ENCODE measurements at regions not wholly inside any gene's neighbourhood (a gene's known extent, or its start where the extent isn't known, plus 50 kb on each side); places are given as distances from the start of the nearest gene placed in this dataset.

DNA sequence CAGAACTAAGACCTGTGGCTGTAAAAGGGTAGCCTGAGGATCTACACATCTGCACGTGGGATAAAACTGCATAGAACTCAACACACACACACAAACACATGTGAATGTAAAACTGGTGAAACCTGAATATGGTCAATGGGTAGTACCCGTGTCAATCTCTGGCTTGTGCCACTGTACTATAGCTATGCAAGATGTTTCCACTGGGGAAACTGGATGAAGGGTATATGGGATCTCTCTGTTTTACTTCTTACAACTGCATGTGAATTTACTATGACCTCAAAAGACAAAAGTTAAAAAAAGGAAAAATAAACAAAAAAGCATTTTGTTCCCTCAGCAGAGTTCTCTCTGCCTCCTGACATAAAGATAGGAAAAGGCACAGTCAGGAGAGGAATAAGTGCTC lies 143.3 kb upstream of the LHX1 start:
- peaks cover 12% of the 10 kb centered on the region for H3K27me3 ChIP-seq (ENCODE audit: control insufficient read depth, insufficient read depth, low read length)
- no peak for TF ChIP-seq CTCF (IDR thresholded peaks at IDR 0.05; ENCODE audit: insufficient read depth, low read length, poor library complexity, severe bottlenecking)
- H3K36me3 ChIP-seq (ENCODE audit: control insufficient read depth, insufficient read depth, low read length) = no peaks in the 10 kb centered on the region
- no peak for DNase-seq (ENCODE audit: low read depth)
- H3K4me3 ChIP-seq (ENCODE audit: low read depth, low read length) = no peak overlapping the region

DNA sequence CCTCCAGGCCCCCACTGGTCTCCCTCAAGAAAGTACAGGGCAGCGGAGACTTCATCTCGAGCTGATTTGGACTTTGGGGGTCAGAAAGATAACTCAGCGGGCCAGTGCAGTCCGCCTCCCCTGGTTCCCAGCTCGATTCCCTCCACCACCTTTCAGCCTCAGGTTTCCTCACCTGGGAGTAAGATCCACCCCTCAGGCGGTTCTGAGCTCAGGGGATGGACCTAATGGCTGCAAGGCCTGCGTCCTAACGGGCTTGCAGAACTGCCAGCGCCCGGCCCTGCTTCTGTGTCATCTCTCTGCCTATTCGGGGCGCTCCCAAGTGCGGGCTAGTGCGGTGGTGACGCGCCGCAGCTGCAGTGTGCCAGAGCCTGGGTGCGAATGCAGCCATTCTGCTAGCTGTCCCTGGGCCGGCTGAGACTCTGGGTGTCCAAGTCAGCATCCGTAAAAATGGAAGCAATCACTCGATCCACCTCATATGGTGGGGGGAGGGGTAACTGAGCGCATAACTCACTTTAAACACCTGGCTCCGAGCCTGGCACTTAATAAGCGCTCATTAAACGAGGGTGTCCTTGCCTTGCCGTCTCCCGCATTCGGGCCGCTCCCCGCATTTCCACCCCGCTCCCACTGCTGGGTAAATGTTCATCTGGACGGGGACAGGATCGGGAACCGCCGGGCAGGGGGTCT lies 129.6 kb upstream of the LHX1 start:
- Histone ChIP-seq H3K36me3 (ENCODE audit: control insufficient read depth, insufficient read depth, low read length) (no peaks in the 10 kb centered on the region), H3K4me3 (ENCODE audit: low read depth, low read length) (peak overlapping the region; percentile 13), H3K27me3 (ENCODE audit: control insufficient read depth, insufficient read depth, low read length) (peaks cover 16% of the 10 kb centered on the region)
- no peak for DNase-seq (ENCODE audit: low read depth)
- TF ChIP-seq CTCF (IDR thresholded peaks at IDR 0.05; ENCODE audit: insufficient read depth, low read length, poor library complexity, severe bottlenecking) = no peak

DNA sequence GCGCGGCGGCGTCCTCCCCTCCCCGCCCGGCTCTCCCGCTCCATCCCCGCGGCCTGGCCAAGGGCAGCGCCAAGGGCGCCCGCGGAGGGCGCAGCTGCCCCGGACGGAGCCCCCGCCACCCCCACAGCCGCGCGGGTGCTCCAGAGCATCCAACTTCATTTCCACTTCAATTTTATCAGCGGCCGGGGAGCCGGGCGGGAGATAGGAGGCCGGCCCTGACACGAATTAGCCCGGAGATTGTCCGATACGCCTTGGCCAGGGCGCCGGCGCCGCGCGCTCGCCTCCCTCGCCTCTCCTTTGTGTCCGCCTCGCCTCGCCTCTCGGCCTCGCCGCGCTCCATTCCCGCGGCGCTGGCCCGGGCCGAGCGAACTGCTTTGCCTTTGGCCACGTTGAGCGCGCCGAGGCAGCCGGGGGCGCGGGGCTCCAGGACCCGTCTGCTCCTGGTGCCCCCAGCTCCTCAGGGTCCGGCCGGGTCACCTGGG lies 129.1 kb upstream of the LHX1 start:
- DNase-seq (ENCODE audit: low read depth) = no peak
- H3K27me3 ChIP-seq (ENCODE audit: control insufficient read depth, insufficient read depth, low read length) = peaks cover 16% of the 10 kb centered on the region
- H3K4me3 ChIP-seq (ENCODE audit: low read depth, low read length) = peak overlapping the region; percentile 33
- H3K36me3 ChIP-seq (ENCODE audit: control insufficient read depth, insufficient read depth, low read length) = no peaks in the 10 kb centered on the region
- TF ChIP-seq CTCF (IDR thresholded peaks at IDR 0.05; ENCODE audit: insufficient read depth, low read length, poor library complexity, severe bottlenecking) = no peak

DNA sequence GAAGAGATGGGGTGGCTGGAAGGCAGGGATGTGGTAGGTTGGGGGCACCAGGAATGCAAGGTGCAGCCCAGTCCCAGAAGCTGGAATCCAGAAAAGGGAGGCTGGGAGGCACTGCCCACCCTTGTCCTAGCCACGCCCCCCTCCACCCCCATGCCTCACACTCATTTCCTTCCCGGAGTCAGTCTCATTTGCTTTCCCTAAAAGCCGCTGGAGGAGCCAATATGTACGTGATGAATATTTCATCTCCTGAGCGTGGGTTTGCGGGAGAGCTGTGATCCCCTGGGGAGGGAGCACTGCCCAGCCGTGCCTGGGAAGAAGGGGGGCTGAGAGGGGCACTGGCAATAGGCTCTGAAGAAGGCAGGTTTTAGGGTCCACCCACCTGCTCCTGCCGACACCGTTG lies 124.5 kb upstream of the LHX1 start:
- no peak for DNase-seq (ENCODE audit: low read depth)
- Histone ChIP-seq H3K27me3 (ENCODE audit: control insufficient read depth, insufficient read depth, low read length) (peaks cover 21% of the 10 kb centered on the region), H3K4me3 (ENCODE audit: low read depth, low read length) (no peak overlapping the region), H3K36me3 (ENCODE audit: control insufficient read depth, insufficient read depth, low read length) (no peaks in the 10 kb centered on the region)
- no peak for TF ChIP-seq CTCF (IDR thresholded peaks at IDR 0.05; ENCODE audit: insufficient read depth, low read length, poor library complexity, severe bottlenecking)

DNA sequence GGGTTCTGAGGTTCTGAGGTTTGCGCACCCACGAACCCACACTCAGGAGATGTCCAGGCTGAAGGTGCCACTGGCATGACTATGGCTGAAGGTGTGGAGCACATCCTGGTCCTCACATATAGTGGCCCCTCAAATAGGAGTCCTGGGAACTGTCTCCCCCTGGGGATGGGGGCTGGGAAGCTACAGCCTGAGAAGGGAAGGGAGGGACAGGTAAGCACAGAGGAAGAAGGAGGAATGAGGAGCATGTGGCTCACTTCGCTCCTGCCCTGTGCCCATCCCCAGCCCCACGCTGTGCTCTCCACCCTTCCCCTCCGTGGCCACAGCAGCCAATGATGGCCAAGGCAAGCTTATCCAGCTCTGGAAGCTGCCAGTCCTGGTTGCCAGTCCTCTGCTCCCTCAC lies 123.9 kb upstream of the LHX1 start:
- Histone ChIP-seq H3K36me3 (ENCODE audit: control insufficient read depth, insufficient read depth, low read length) (no peaks in the 10 kb centered on the region), H3K27me3 (ENCODE audit: control insufficient read depth, insufficient read depth, low read length) (peaks cover 16% of the 10 kb centered on the region), H3K4me3 (ENCODE audit: low read depth, low read length) (no peak overlapping the region)
- no peak for DNase-seq (ENCODE audit: low read depth)
- no peak for TF ChIP-seq CTCF (IDR thresholded peaks at IDR 0.05; ENCODE audit: insufficient read depth, low read length, poor library complexity, severe bottlenecking)

Data from kidney epithelial cell (primary cell).